Liver (tissue), 8 donors: ENCODE measurements at regions not wholly inside any gene's neighbourhood (a gene's known extent, or its start where the extent isn't known, plus 50 kb on each side); places are given as distances from the start of the nearest gene placed in this dataset.

Experiments
- DNase-seq: peaks from one replicate; pipeline ENCODE4 v3.0.0-alpha.2; 2017; ENCODE audit warnings: low spot score
- H3K27ac ChIP-seq, 2 donors: one replicate each; pipeline ENCODE4 v1.7.0; 2013; ENCODE audit warnings: inconsistent platforms in 2 of 2, low read length in 2 of 2, control low read depth in 1 of 2, low read depth in 1 of 2, mild to moderate bottlenecking in 1 of 2
- H3K27me3 ChIP-seq, 4 donors: one replicate each; pipeline versions ENCODE4 v1.6.1 to v1.7.0; 2013; ENCODE audit warnings: low read length in 3 of 4, inconsistent platforms in 1 of 4, mild to moderate bottlenecking in 1 of 4, moderate library complexity in 1 of 4; ENCODE audit not compliant: control insufficient read depth in 4 of 4, insufficient read depth in 4 of 4
- H3K36me3 ChIP-seq, 4 donors: one replicate each; pipeline versions ENCODE4 v1.6.1 to v1.7.0; 2013; ENCODE audit warnings: low read length in 3 of 4, mild to moderate bottlenecking in 3 of 4, low read depth in 1 of 4, moderate library complexity in 1 of 4; ENCODE audit not compliant: control insufficient read depth in 4 of 4, insufficient read depth in 3 of 4
- H3K4me1 ChIP-seq, 4 donors: one replicate each; pipeline versions ENCODE4 v1.6.1 to v1.7.0; 2013; ENCODE audit warnings: low read length in 3 of 4, mild to moderate bottlenecking in 3 of 4, moderate library complexity in 1 of 4; ENCODE audit not compliant: control insufficient read depth in 4 of 4, insufficient read depth in 4 of 4
- H3K4me3 ChIP-seq, 3 donors: one replicate each; pipeline versions ENCODE4 v1.6.1 to v1.7.0; 2013; ENCODE audit warnings: low read length in 3 of 3, control low read depth in 1 of 3, low read depth in 1 of 3, mild to moderate bottlenecking in 1 of 3
- H3K9ac ChIP-seq, 2 donors: one replicate each; pipeline ENCODE4 v1.7.0; 2013; ENCODE audit warnings: low read length in 2 of 2, mild to moderate bottlenecking in 2 of 2, moderate library complexity in 2 of 2, control low read depth in 1 of 2, low read depth in 1 of 2
- H3K9me3 ChIP-seq, 4 donors: one replicate each; pipeline versions ENCODE4 v1.6.1 to v1.7.0; 2013; ENCODE audit warnings: low read length in 3 of 4; ENCODE audit not compliant: control insufficient read depth in 4 of 4
- EGR1 ChIP-seq, 2 donors: IDR thresholded peaks; 2 replicates each; pipeline ENCODE4 v1.6.1; 2016 to 2018; ENCODE audit warnings: antibody characterized with exemption in 2 of 2, low read depth in 2 of 2
- FOXA2 ChIP-seq: IDR thresholded peaks from 2 replicates; pipeline ENCODE4 v1.6.1; 2016; ENCODE audit warnings: antibody characterized with exemption
- GABPA ChIP-seq, 2 donors: IDR thresholded peaks in 1 of 2; conservative IDR thresholded peaks in 1 of 2; 2 replicates each; pipeline ENCODE4 v1.6.1; 2016; ENCODE audit warnings: antibody characterized with exemption in 2 of 2, mild to moderate bottlenecking in 1 of 2, moderate library complexity in 1 of 2
- HNF4A ChIP-seq, 2 donors: conservative IDR thresholded peaks; 2 replicates each; pipeline ENCODE4 v1.6.1; 2016; ENCODE audit warnings: antibody characterized with exemption in 2 of 2, mild to moderate bottlenecking in 2 of 2
- HNF4G ChIP-seq: IDR thresholded peaks from 2 replicates; pipeline ENCODE4 v1.6.1; 2016; ENCODE audit warnings: antibody characterized with exemption
- JUND ChIP-seq, 2 donors: IDR thresholded peaks; 2 replicates each; pipeline ENCODE4 v1.6.1; 2016; ENCODE audit warnings: antibody characterized with exemption in 2 of 2
- NR2F2 ChIP-seq: IDR thresholded peaks from 2 replicates; pipeline ENCODE4 v1.6.1; 2016; ENCODE audit warnings: antibody characterized with exemption
- RAD21 ChIP-seq, 2 donors: IDR thresholded peaks; 2 replicates each; pipeline ENCODE4 v1.6.1; 2016; ENCODE audit warnings: antibody characterized with exemption in 2 of 2, mild to moderate bottlenecking in 2 of 2
- RXRA ChIP-seq, 2 donors: IDR thresholded peaks; 2 replicates each; pipeline ENCODE4 v1.6.1; 2017 to 2018; ENCODE audit warnings: antibody characterized with exemption in 2 of 2, mild to moderate bottlenecking in 1 of 2
- SP1 ChIP-seq: IDR thresholded peaks from 2 replicates; pipeline ENCODE4 v1.6.1; 2018; ENCODE audit warnings: antibody characterized with exemption, mild to moderate bottlenecking
- TAF1 ChIP-seq: conservative IDR thresholded peaks from 2 replicates; pipeline ENCODE4 v1.6.1; 2016; ENCODE audit warnings: antibody characterized with exemption, mild to moderate bottlenecking
- YY1 ChIP-seq: IDR thresholded peaks from 2 replicates; pipeline ENCODE4 v1.6.1; 2016; ENCODE audit warnings: antibody characterized with exemption, mild to moderate bottlenecking
- WGBS: extraction: QIAGEN DNeasy Blood & Tissue Kit; methylation state at CpG from one replicate; pipeline ENCODE4 v1.1.7; 2013; 5-methylcytosine and 5-hydroxymethylcytosine counted together
- TF ChIP-seq, protein P1 (sequence below): IDR thresholded peaks from 2 replicates; pipeline ENCODE4 v1.6.1; 2016; ENCODE audit warnings: antibody characterized with exemption
- TF ChIP-seq, protein P2 (sequence below): IDR thresholded peaks from 2 replicates; pipeline ENCODE4 v1.6.1; 2016; ENCODE audit warnings: antibody characterized with exemption, mild to moderate bottlenecking
- TF ChIP-seq, protein P3 (sequence below): IDR thresholded peaks from 2 replicates; pipeline ENCODE4 v1.6.1; 2016; ENCODE audit warnings: antibody characterized with exemption
- TF ChIP-seq, protein P4 (sequence below): fragments of 150-350 bp; IDR thresholded peaks from 2 replicates; pipeline ENCODE4 v1.5.1; 2017; ENCODE audit warnings: improper control_type of control experiment, low read depth, low read length; ENCODE audit not compliant: missing input control
- TF ChIP-seq, protein P5 (sequence below): IDR thresholded peaks from 2 replicates; pipeline ENCODE4 v1.6.1; 2016; ENCODE audit warnings: antibody characterized with exemption
- donor health status: healthy.
- donor health status: healthy.
- donor health status: healthy.
- donor health status: healthy.
- donor health status: healthy.

DNA sequence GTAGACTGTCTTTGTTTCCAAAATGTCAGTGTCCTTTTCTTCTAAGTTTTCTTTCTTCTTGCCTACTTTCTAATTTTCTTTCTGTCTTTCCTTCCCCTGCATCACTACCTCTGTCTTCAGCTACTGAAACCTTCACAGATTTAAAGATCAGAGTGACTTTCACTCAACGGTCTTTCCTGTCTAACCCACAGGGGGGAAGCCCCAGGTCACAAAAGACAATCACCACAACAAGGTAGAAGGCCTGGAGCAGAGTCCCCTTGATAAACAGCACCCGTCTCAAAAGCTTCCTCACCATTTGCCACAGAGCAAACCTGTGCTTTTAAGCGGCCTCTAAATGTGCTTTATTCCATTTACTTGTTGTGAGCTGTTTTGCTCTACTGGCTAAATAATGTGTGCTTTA lies 665.4 kb downstream of the BCL11A start:
- TF ChIP-seq FOXA2 (no peak), TAF1 (no peak), HNF4G (no peak), JUND (IDR thresholded peaks at IDR 0.05) (no peak), HNF4A (conservative IDR thresholded peaks at IDR 0.05) (no peak), SP1 (no peak), EGR1 (IDR thresholded peaks at IDR 0.05; ENCODE audit: low read depth in 2 of 2) (no peak), YY1 (no peak), RAD21 (IDR thresholded peaks at IDR 0.05) (no peak), GABPA (IDR thresholded peaks at IDR 0.05 in 1 of 2, conservative IDR thresholded peaks at IDR 0.05 in 1 of 2) (no peak), RXRA (IDR thresholded peaks at IDR 0.05) (no peak)
- TF ChIP-seq, protein P1, sequence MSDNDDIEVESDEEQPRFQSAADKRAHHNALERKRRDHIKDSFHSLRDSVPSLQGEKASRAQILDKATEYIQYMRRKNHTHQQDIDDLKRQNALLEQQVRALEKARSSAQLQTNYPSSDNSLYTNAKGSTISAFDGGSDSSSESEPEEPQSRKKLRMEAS = no peak
- TF ChIP-seq, protein P2, sequence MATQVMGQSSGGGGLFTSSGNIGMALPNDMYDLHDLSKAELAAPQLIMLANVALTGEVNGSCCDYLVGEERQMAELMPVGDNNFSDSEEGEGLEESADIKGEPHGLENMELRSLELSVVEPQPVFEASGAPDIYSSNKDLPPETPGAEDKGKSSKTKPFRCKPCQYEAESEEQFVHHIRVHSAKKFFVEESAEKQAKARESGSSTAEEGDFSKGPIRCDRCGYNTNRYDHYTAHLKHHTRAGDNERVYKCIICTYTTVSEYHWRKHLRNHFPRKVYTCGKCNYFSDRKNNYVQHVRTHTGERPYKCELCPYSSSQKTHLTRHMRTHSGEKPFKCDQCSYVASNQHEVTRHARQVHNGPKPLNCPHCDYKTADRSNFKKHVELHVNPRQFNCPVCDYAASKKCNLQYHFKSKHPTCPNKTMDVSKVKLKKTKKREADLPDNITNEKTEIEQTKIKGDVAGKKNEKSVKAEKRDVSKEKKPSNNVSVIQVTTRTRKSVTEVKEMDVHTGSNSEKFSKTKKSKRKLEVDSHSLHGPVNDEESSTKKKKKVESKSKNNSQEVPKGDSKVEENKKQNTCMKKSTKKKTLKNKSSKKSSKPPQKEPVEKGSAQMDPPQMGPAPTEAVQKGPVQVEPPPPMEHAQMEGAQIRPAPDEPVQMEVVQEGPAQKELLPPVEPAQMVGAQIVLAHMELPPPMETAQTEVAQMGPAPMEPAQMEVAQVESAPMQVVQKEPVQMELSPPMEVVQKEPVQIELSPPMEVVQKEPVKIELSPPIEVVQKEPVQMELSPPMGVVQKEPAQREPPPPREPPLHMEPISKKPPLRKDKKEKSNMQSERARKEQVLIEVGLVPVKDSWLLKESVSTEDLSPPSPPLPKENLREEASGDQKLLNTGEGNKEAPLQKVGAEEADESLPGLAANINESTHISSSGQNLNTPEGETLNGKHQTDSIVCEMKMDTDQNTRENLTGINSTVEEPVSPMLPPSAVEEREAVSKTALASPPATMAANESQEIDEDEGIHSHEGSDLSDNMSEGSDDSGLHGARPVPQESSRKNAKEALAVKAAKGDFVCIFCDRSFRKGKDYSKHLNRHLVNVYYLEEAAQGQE = no peak
- TF ChIP-seq, protein P3, sequence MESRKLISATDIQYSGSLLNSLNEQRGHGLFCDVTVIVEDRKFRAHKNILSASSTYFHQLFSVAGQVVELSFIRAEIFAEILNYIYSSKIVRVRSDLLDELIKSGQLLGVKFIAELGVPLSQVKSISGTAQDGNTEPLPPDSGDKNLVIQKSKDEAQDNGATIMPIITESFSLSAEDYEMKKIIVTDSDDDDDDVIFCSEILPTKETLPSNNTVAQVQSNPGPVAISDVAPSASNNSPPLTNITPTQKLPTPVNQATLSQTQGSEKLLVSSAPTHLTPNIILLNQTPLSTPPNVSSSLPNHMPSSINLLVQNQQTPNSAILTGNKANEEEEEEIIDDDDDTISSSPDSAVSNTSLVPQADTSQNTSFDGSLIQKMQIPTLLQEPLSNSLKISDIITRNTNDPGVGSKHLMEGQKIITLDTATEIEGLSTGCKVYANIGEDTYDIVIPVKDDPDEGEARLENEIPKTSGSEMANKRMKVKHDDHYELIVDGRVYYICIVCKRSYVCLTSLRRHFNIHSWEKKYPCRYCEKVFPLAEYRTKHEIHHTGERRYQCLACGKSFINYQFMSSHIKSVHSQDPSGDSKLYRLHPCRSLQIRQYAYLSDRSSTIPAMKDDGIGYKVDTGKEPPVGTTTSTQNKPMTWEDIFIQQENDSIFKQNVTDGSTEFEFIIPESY = no peak
- Histone ChIP-seq H3K9me3 (no peaks in the 10 kb centered on the region), H3K4me1 (no peaks in the 10 kb centered on the region), H3K36me3 (no peaks in the 10 kb centered on the region), H3K27me3 (no peaks in the 10 kb centered on the region), H3K27ac (no peak overlapping the region), H3K4me3 (no peak overlapping the region), H3K9ac (no peak overlapping the region)
- WGBS = 27% methylated on average over 3 of the region's 3 CpGs
- no peak for DNase-seq

DNA sequence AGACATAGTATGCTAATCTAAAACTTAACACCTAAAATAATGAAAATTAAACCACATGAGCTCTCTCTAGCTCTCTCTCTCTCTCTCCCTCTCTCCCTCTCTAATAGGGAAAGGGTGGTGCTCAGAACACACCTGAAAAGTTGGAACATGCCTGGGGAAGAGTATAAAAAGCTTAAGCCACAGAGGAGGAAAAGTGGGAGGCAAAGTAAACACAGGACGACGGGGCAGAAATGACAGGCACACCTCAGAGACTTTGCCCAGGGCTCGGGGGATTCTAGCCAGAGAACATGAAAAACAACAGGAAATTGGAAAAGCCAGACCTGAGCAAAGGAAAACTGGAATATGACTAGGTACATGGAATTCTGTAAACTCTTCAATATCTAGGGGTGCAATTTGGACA lies 666.1 kb downstream of the BCL11A start:
- TF ChIP-seq JUND (IDR thresholded peaks at IDR 0.05) (no peak), HNF4A (conservative IDR thresholded peaks at IDR 0.05) (no peak), RXRA (IDR thresholded peaks at IDR 0.05) (no peak), RAD21 (IDR thresholded peaks at IDR 0.05) (no peak), NR2F2 (no peak), SP1 (no peak), YY1 (no peak), TAF1 (no peak), EGR1 (IDR thresholded peaks at IDR 0.05; ENCODE audit: low read depth in 2 of 2) (no peak), FOXA2 (no peak), HNF4G (no peak), GABPA (IDR thresholded peaks at IDR 0.05 in 1 of 2, conservative IDR thresholded peaks at IDR 0.05 in 1 of 2) (no peak)
- TF ChIP-seq, protein P3 = no peak
- TF ChIP-seq, protein P4, sequence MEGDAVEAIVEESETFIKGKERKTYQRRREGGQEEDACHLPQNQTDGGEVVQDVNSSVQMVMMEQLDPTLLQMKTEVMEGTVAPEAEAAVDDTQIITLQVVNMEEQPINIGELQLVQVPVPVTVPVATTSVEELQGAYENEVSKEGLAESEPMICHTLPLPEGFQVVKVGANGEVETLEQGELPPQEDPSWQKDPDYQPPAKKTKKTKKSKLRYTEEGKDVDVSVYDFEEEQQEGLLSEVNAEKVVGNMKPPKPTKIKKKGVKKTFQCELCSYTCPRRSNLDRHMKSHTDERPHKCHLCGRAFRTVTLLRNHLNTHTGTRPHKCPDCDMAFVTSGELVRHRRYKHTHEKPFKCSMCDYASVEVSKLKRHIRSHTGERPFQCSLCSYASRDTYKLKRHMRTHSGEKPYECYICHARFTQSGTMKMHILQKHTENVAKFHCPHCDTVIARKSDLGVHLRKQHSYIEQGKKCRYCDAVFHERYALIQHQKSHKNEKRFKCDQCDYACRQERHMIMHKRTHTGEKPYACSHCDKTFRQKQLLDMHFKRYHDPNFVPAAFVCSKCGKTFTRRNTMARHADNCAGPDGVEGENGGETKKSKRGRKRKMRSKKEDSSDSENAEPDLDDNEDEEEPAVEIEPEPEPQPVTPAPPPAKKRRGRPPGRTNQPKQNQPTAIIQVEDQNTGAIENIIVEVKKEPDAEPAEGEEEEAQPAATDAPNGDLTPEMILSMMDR = no peak
- TF ChIP-seq, protein P5, sequence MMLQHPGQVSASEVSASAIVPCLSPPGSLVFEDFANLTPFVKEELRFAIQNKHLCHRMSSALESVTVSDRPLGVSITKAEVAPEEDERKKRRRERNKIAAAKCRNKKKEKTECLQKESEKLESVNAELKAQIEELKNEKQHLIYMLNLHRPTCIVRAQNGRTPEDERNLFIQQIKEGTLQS = no peak
- TF ChIP-seq, protein P1 = no peak
- Histone ChIP-seq H3K4me1 (no peaks in the 10 kb centered on the region), H3K9me3 (no peaks in the 10 kb centered on the region), H3K36me3 (no peaks in the 10 kb centered on the region), H3K27me3 (no peaks in the 10 kb centered on the region), H3K27ac (no peak overlapping the region), H3K9ac (no peak overlapping the region), H3K4me3 (no peak overlapping the region)
- whole genome bisulfite sequencing = 37% methylated on average over 3 of the region's 3 CpGs
- DNase-seq = no peak
